Brain microvascular endothelial cell (primary cell): ENCODE measurements at regions not wholly inside any gene's neighbourhood (a gene's known extent, or its start where the extent isn't known, plus 50 kb on each side); places are given as distances from the start of the nearest gene placed in this dataset.
"Not testable (repeated sequence)": the region's sequence is repeated elsewhere in the genome, so short reads cannot be mapped to it uniquely, and the experiment has no call there.

Experiments
- DNase-seq: peaks from one replicate; pipeline ENCODE4 v3.0.0-alpha.2; 2020
- H3K27ac ChIP-seq: fragments of 250-450 bp; sonication (Bioruptor Pico); 2 replicates; pipeline ENCODE4 v1.5.1; 2020; ENCODE audit warnings: mild to moderate bottlenecking, moderate library complexity
- H3K27me3 ChIP-seq: fragments of 250-450 bp; sonication (Bioruptor Pico); replicated peaks from 2 replicates; pipeline ENCODE4 v1.5.1; 2020; ENCODE audit warnings: mild to moderate bottlenecking
- H3K36me3 ChIP-seq: fragments of 250-450 bp; sonication (Bioruptor Pico); replicated peaks from 2 replicates; pipeline ENCODE4 v1.5.1; 2020; ENCODE audit warnings: mild to moderate bottlenecking
- H3K4me3 ChIP-seq: 2 replicates; pipeline ENCODE4 v1.5.1; 2011; ENCODE audit warnings: low read depth, mild to moderate bottlenecking, control low read depth, low read length, moderate library complexity
- CTCF ChIP-seq: IDR thresholded peaks from 2 replicates; pipeline ENCODE4 v1.5.1; 2011; ENCODE audit warnings: low read depth, mild to moderate bottlenecking, moderate library complexity, low read length, control low read depth, inconsistent platforms; ENCODE audit errors: missing control alignments
- in situ Hi-C: cut with HindIII; loops from 2 replicates; pipeline ENCODE4 v1.10.0; 2017; ENCODE audit warnings: low sequenced_read_pairs, low pct_ligation_motif_present

- TF ChIP-seq CTCF, result no peak
- no peak for DNase-seq
- H3K36me3 ChIP-seq, result no peaks in the 10 kb centered on the region
- H3K4me3 ChIP-seq, result no peak overlapping the region
- in situ Hi-C loops, result no loop called here
- H3K27me3 ChIP-seq, result no peaks in the 10 kb centered on the region
- no peak overlapping the region for H3K27ac ChIP-seq
Observed at GRCh38 chr1:102821707-102822106, 286.6 kb downstream of the COL11A1 start.

- TF ChIP-seq CTCF, result no peak
- no peak overlapping the region for H3K4me3 ChIP-seq
- no peak for DNase-seq
- H3K36me3 ChIP-seq, result no peaks in the 10 kb centered on the region
- H3K27me3 ChIP-seq, result no peaks in the 10 kb centered on the region
- no peak overlapping the region for H3K27ac ChIP-seq
- in situ Hi-C loops, result no loop called here
Observed at GRCh38 chr1:102800406-102800805, 307.9 kb downstream of the COL11A1 start.

GRCh38 chr1:102799496-102799895, 308.8 kb downstream of the COL11A1 start:
- TF ChIP-seq CTCF, result no peak
- no peaks in the 10 kb centered on the region for H3K36me3 ChIP-seq
- H3K27me3 ChIP-seq, result no peaks in the 10 kb centered on the region
- no peak overlapping the region for H3K4me3 ChIP-seq
- DNase-seq, result peak; percentile 17
- no peak overlapping the region for H3K27ac ChIP-seq
- in situ Hi-C loops, result no loop called here

- Histone ChIP-seq H3K27ac (no peak overlapping the region), H3K27me3 (no peaks in the 10 kb centered on the region), H3K36me3 (no peaks in the 10 kb centered on the region), H3K4me3 (no peak overlapping the region)
- in situ Hi-C loops, result no loop called here
- no peak for TF ChIP-seq CTCF
- peak; percentile 7 for DNase-seq
Observed at GRCh38 chr1:102798718-102799117, 309.6 kb downstream of the COL11A1 start.

GRCh38 chr1:102796429-102796828, 311.9 kb downstream of the COL11A1 start:
- TF ChIP-seq CTCF, result no peak
- in situ Hi-C loops, result no loop called here
- Histone ChIP-seq H3K4me3 (no peak overlapping the region), H3K27me3 (no peaks in the 10 kb centered on the region), H3K36me3 (no peaks in the 10 kb centered on the region), H3K27ac (no peak overlapping the region)
- no peak for DNase-seq

GRCh38 chr1:102790997-102791396, 317.3 kb downstream of the COL11A1 start:
- Histone ChIP-seq H3K4me3 (no peak overlapping the region), H3K27ac (no peak overlapping the region), H3K27me3 (no peaks in the 10 kb centered on the region), H3K36me3 (no peaks in the 10 kb centered on the region)
- peak; percentile 55 for TF ChIP-seq CTCF
- in situ Hi-C loops, result no loop called here
- peak; percentile 19 for DNase-seq

GRCh38 chr1:102789951-102790350, 318.4 kb downstream of the COL11A1 start:
- DNase-seq, in situ Hi-C loops: not testable (repeated sequence)

More at GRCh38 chr1:102789951-102790350, 318.4 kb downstream of the COL11A1 start:
- H3K27me3 ChIP-seq, H3K36me3 ChIP-seq, H3K4me3 ChIP-seq, H3K27ac ChIP-seq: not testable (repeated sequence)
